Mesendoderm (in vitro differentiated cells): ENCODE measurements at regions not wholly inside any gene's neighbourhood (a gene's known extent, or its start where the extent isn't known, plus 50 kb on each side); places are given as distances from the start of the nearest gene placed in this dataset.

Experiments used
- DNase-seq: peaks from one replicate; pipeline ENCODE4 v3.0.0; 2013
- H2AK5ac ChIP-seq: 2 replicates; pipeline ENCODE4 v1.6.1; 2013; ENCODE audit warnings: low read length, inconsistent platforms
- H2BK120ac ChIP-seq: 2 replicates; pipeline ENCODE4 v1.6.1; 2013; ENCODE audit warnings: low read depth, mild to moderate bottlenecking, low read length, moderate library complexity, mixed read lengths
- H2BK15ac ChIP-seq: replicated peaks from 2 replicates; pipeline ENCODE4 v1.6.1; 2013; ENCODE audit warnings: low read depth, mild to moderate bottlenecking, moderate library complexity
- H2BK5ac ChIP-seq: 2 replicates; pipeline ENCODE4 v1.6.1; 2013; ENCODE audit warnings: low read length, inconsistent platforms
- H3K18ac ChIP-seq: 2 replicates; pipeline ENCODE4 v1.6.1; 2013; ENCODE audit warnings: mild to moderate bottlenecking, low read length, mixed read lengths
- H3K23ac ChIP-seq: one replicate; pipeline ENCODE4 v1.6.1; 2013; ENCODE audit warnings: low read length
- H3K27ac ChIP-seq: 2 replicates; pipeline ENCODE4 v1.5.1; 2013; ENCODE audit warnings: low read depth, mild to moderate bottlenecking, inconsistent platforms, low read length, moderate library complexity
- H3K27me3 ChIP-seq: 2 replicates; pipeline ENCODE4 v1.6.1; 2013; ENCODE audit warnings: low read length, control low read depth, mild to moderate bottlenecking, inconsistent platforms; ENCODE audit not compliant: insufficient read depth, poor library complexity
- H3K36me3 ChIP-seq: 2 replicates; pipeline ENCODE4 v1.6.1; 2013; ENCODE audit warnings: low read length, inconsistent platforms; ENCODE audit not compliant: control insufficient read depth, insufficient read depth
- H3K4ac ChIP-seq: one replicate; pipeline ENCODE4 v1.6.1; 2013; ENCODE audit warnings: low read depth, mild to moderate bottlenecking, low read length, moderate library complexity
- H3K4me1 ChIP-seq: 2 replicates; pipeline ENCODE4 v1.6.1; 2013; ENCODE audit warnings: low read depth, low read length, inconsistent platforms; ENCODE audit not compliant: control insufficient read depth
- H3K4me2 ChIP-seq: 2 replicates; pipeline ENCODE4 v1.6.1; 2013; ENCODE audit warnings: low read length
- H3K4me3 ChIP-seq: 2 replicates; pipeline ENCODE4 v1.5.1; 2013; ENCODE audit warnings: mild to moderate bottlenecking, low read length
- H3K56ac ChIP-seq: one replicate; pipeline ENCODE4 v1.6.1; 2013; ENCODE audit warnings: low read length
- H3K79me1 ChIP-seq: 2 replicates; pipeline ENCODE4 v1.6.1; 2013; ENCODE audit warnings: low read length, inconsistent platforms
- H3K79me2 ChIP-seq: 2 replicates; pipeline ENCODE4 v1.6.1; 2013; ENCODE audit warnings: mild to moderate bottlenecking, low read length; ENCODE audit not compliant: control insufficient read depth, insufficient read depth
- H3K9ac ChIP-seq: 2 replicates; pipeline ENCODE4 v1.6.1; 2013; ENCODE audit warnings: low read length, inconsistent platforms
- H4K5ac ChIP-seq: one replicate; pipeline ENCODE4 v1.6.1; 2013; ENCODE audit warnings: low read length
- H4K8ac ChIP-seq: one replicate; pipeline ENCODE4 v1.6.1; 2013; ENCODE audit warnings: low read depth, mild to moderate bottlenecking, control low read depth, low read length, moderate library complexity
- WGBS: extraction: QIAGEN DNeasy Blood & Tissue Kit; methylation state at CpG from one replicate; pipeline ENCODE4 v1.1.7; 2013; ENCODE audit warnings: low lambda C conversion rate, missing lambda C conversion rate; ENCODE audit not compliant: insufficient coverage; ENCODE audit errors: extremely low coverage; 5-methylcytosine and 5-hydroxymethylcytosine counted together

- H3K27ac ChIP-seq: no peak overlapping the region
- H3K36me3 ChIP-seq: no peaks in the 10 kb centered on the region
- no peak overlapping the region for H3K56ac ChIP-seq
- no peak overlapping the region for H3K18ac ChIP-seq
- H4K5ac ChIP-seq: no peak overlapping the region
- H3K4me1 ChIP-seq: no peaks in the 10 kb centered on the region
- no peak overlapping the region for H3K4me3 ChIP-seq
- no CpG with 5 or more reads among the region's 3 CpGs for WGBS
- H3K79me1 ChIP-seq: no peaks in the 10 kb centered on the region
- no peaks in the 10 kb centered on the region for H3K27me3 ChIP-seq
- H3K9ac ChIP-seq: no peak overlapping the region
- H2AK5ac ChIP-seq: no peak overlapping the region
- no peak overlapping the region for H2BK5ac ChIP-seq
- H3K79me2 ChIP-seq: no peaks in the 10 kb centered on the region
- H3K4me2 ChIP-seq: no peak overlapping the region
- no peak overlapping the region for H2BK120ac ChIP-seq
- no peak for DNase-seq
- H3K4ac ChIP-seq: no peak overlapping the region
- H3K23ac ChIP-seq: no peak overlapping the region
- H4K8ac ChIP-seq: no peak overlapping the region
- H2BK15ac ChIP-seq: no peak overlapping the region
Measured at GRCh38 chr11:130798280-130798679, 118.0 kb downstream of the SNX19 start.

- no peaks in the 10 kb centered on the region for H3K79me1 ChIP-seq
- no peak overlapping the region for H3K18ac ChIP-seq
- no peak overlapping the region for H4K8ac ChIP-seq
- no peak overlapping the region for H2BK15ac ChIP-seq
- no peak for DNase-seq
- no peaks in the 10 kb centered on the region for H3K4me1 ChIP-seq
- no peak overlapping the region for H2AK5ac ChIP-seq
- no CpG with 5 or more reads among the region's 4 CpGs for WGBS
- no peak overlapping the region for H3K4ac ChIP-seq
- no peak overlapping the region for H3K4me3 ChIP-seq
- H2BK5ac ChIP-seq: no peak overlapping the region
- H3K36me3 ChIP-seq: no peaks in the 10 kb centered on the region
- no peak overlapping the region for H4K5ac ChIP-seq
- H3K79me2 ChIP-seq: no peaks in the 10 kb centered on the region
- no peak overlapping the region for H3K9ac ChIP-seq
- H3K56ac ChIP-seq: no peak overlapping the region
- no peak overlapping the region for H3K23ac ChIP-seq
- no peaks in the 10 kb centered on the region for H3K27me3 ChIP-seq
- no peak overlapping the region for H2BK120ac ChIP-seq
- no peak overlapping the region for H3K4me2 ChIP-seq
- no peak overlapping the region for H3K27ac ChIP-seq
Measured at GRCh38 chr11:130798801-130799200, 117.5 kb downstream of the SNX19 start.

- Histone ChIP-seq H3K23ac (no peak overlapping the region), H3K27ac (no peak overlapping the region)
- no CpG with 5 or more reads among the region's 6 CpGs for WGBS
Measured at GRCh38 chr11:130801333-130802122, 114.8 kb downstream of the SNX19 start.

GRCh38 chr11:130802567-130802966 is 113.7 kb downstream of the SNX19 start:
- H2BK5ac ChIP-seq: no peak overlapping the region
- no peaks in the 10 kb centered on the region for H3K4me1 ChIP-seq
- no peak overlapping the region for H4K8ac ChIP-seq
- no peak overlapping the region for H3K4me3 ChIP-seq
- no peak for DNase-seq
- H3K79me1 ChIP-seq: no peaks in the 10 kb centered on the region
- H3K27me3 ChIP-seq: no peaks in the 10 kb centered on the region
- no peaks in the 10 kb centered on the region for H3K79me2 ChIP-seq
- H3K9ac ChIP-seq: no peak overlapping the region
- H3K4me2 ChIP-seq: no peak overlapping the region
- no peak overlapping the region for H3K18ac ChIP-seq
- H3K36me3 ChIP-seq: no peaks in the 10 kb centered on the region
- no peak overlapping the region for H2BK15ac ChIP-seq
- H2BK120ac ChIP-seq: no peak overlapping the region
- H3K23ac ChIP-seq: no peak overlapping the region
- no peak overlapping the region for H3K27ac ChIP-seq
- H2AK5ac ChIP-seq: no peak overlapping the region
- no CpG with 5 or more reads among the region's 2 CpGs for WGBS
- no peak overlapping the region for H3K56ac ChIP-seq
- no peak overlapping the region for H3K4ac ChIP-seq
- H4K5ac ChIP-seq: no peak overlapping the region

More at GRCh38 chr11:130801333-130802122, 114.8 kb downstream of the SNX19 start:
- Histone ChIP-seq H4K5ac (no peak overlapping the region), H2BK5ac (no peak overlapping the region), H3K4me2 (no peak overlapping the region), H3K4me3 (no peak overlapping the region), H4K8ac (no peak overlapping the region), H2AK5ac (no peak overlapping the region), H3K4me1 (no peaks in the 10 kb centered on the region), H2BK15ac (no peak overlapping the region), H3K36me3 (no peaks in the 10 kb centered on the region), H3K4ac (no peak overlapping the region), H3K18ac (no peak overlapping the region), H3K79me1 (no peaks in the 10 kb centered on the region), H2BK120ac (no peak overlapping the region), H3K56ac (no peak overlapping the region), H3K9ac (no peak overlapping the region), H3K27me3 (no peaks in the 10 kb centered on the region), H3K79me2 (no peaks in the 10 kb centered on the region)
- no peak for DNase-seq

- Histone ChIP-seq H3K36me3 (no peaks in the 10 kb centered on the region), H3K9ac (no peak overlapping the region), H3K23ac (no peak overlapping the region), H2BK120ac (no peak overlapping the region), H4K8ac (no peak overlapping the region), H3K18ac (no peak overlapping the region), H3K4ac (no peak overlapping the region), H3K27ac (no peak overlapping the region), H2BK15ac (no peak overlapping the region), H3K4me3 (no peak overlapping the region), H4K5ac (no peak overlapping the region), H2AK5ac (no peak overlapping the region), H3K27me3 (no peaks in the 10 kb centered on the region), H3K79me2 (no peaks in the 10 kb centered on the region), H2BK5ac (no peak overlapping the region), H3K4me2 (no peak overlapping the region), H3K4me1 (no peaks in the 10 kb centered on the region), H3K79me1 (no peaks in the 10 kb centered on the region), H3K56ac (no peak overlapping the region)
- no CpG with 5 or more reads among the region's 12 CpGs for WGBS
- no peak for DNase-seq
Measured at GRCh38 chr11:130804306-130805076, 111.8 kb downstream of the SNX19 start.
